Fibroblast of lung (primary cell): ENCODE measurements at regions not wholly inside any gene's neighbourhood (a gene's known extent, or its start where the extent isn't known, plus 50 kb on each side); places are given as distances from the start of the nearest gene placed in this dataset.

Source experiments
- DNase-seq, 2 donors: peaks; one replicate each; pipeline versions ENCODE4 v3.0.0 to v3.0.0-alpha.2; 2010; ENCODE audit warnings: low read depth in 2 of 2
- H2AFZ ChIP-seq: 2 replicates; pipeline ENCODE4 v1.5.1; 2012; ENCODE audit warnings: low read length, control low read depth, inconsistent platforms
- H3K27ac ChIP-seq: 2 replicates; pipeline ENCODE4 v1.5.1; 2011; ENCODE audit warnings: low read length, control low read depth; ENCODE audit not compliant: insufficient read depth
- H3K27me3 ChIP-seq: 2 replicates; pipeline ENCODE4 v1.5.1; 2011; ENCODE audit warnings: mild to moderate bottlenecking, low read length; ENCODE audit not compliant: control insufficient read depth, insufficient read depth
- H3K36me3 ChIP-seq: 2 replicates; pipeline ENCODE4 v1.5.1; 2011; ENCODE audit warnings: low read length; ENCODE audit not compliant: control insufficient read depth, insufficient read depth
- H3K4me1 ChIP-seq: 2 replicates; pipeline ENCODE4 v1.5.1; 2011; ENCODE audit warnings: low read length; ENCODE audit not compliant: control insufficient read depth, insufficient read depth; ENCODE audit errors: extremely low read depth
- H3K4me2 ChIP-seq: 2 replicates; pipeline ENCODE4 v1.5.1; 2011; ENCODE audit warnings: low read length, control low read depth; ENCODE audit not compliant: insufficient read depth; ENCODE audit errors: extremely low read depth
- H3K4me3 ChIP-seq, 4 experiments: fragments of 200-600 bp in 1 of 4; sonication (generic) in 1 of 4; replicated peaks in 1 of 4; 2 replicates each; pipeline ENCODE4 v1.5.1; 2011 to 2016; ENCODE audit warnings: low read length in 4 of 4, low read depth in 3 of 4, mild to moderate bottlenecking in 3 of 4, control low read depth in 2 of 4, inconsistent platforms in 1 of 4, mixed read lengths in 1 of 4; ENCODE audit not compliant: insufficient read depth in 1 of 4; ENCODE audit errors: control extremely low read depth in 1 of 4
- H3K79me2 ChIP-seq: 2 replicates; pipeline ENCODE4 v1.5.1; 2012; ENCODE audit warnings: mild to moderate bottlenecking, low read length, inconsistent platforms; ENCODE audit not compliant: control insufficient read depth, insufficient read depth
- H3K9ac ChIP-seq: 2 replicates; pipeline ENCODE4 v1.5.1; 2011; ENCODE audit warnings: mild to moderate bottlenecking, low read length, control low read depth; ENCODE audit not compliant: insufficient read depth
- H3K9me3 ChIP-seq: 2 replicates; pipeline ENCODE4 v1.5.1; 2012; ENCODE audit warnings: low read depth, low read length; ENCODE audit not compliant: control insufficient read depth, insufficient read depth
- H4K20me1 ChIP-seq: 2 replicates; pipeline ENCODE4 v1.5.1; 2011; ENCODE audit warnings: low read length; ENCODE audit not compliant: control insufficient read depth, insufficient read depth; ENCODE audit errors: extremely low read depth
- CTCF ChIP-seq, 2 donors: IDR thresholded peaks in 1 of 2; conservative IDR thresholded peaks in 1 of 2; 1 replicate in 1 of 2; 2 replicates in 1 of 2; pipeline ENCODE4 v1.5.1; 2011 to 2012; ENCODE audit warnings: low read length in 2 of 2, control low read depth in 1 of 2, inconsistent platforms in 1 of 2, low read depth in 1 of 2, mild to moderate bottlenecking in 1 of 2
- EZH2 ChIP-seq: IDR thresholded peaks from 2 replicates; pipeline ENCODE4 v1.5.1; 2012; ENCODE audit warnings: low read length, control low read depth, mild to moderate bottlenecking; ENCODE audit errors: missing control alignments

- Histone ChIP-seq H3K79me2 (no peaks in the 10 kb centered on the region), H3K9ac (no peak overlapping the region), H2AFZ (no peak overlapping the region), H3K4me2 (no peak overlapping the region), H3K36me3 (no peaks in the 10 kb centered on the region), H3K27ac (no peak overlapping the region), H3K9me3 (no peaks in the 10 kb centered on the region), H3K27me3 (no peaks in the 10 kb centered on the region), H3K4me3 (no peak overlapping the region), H3K4me1 (no peaks in the 10 kb centered on the region), H4K20me1 (no peaks in the 10 kb centered on the region)
- DNase-seq, result no peak
- no peak for TF ChIP-seq EZH2
- no peak for TF ChIP-seq CTCF (conservative IDR thresholded peaks at IDR 0.05 in 1 of 2, IDR thresholded peaks at IDR 0.05 in 1 of 2; ENCODE audit: low read depth in 1 of 2, low read length in 2 of 2)
Observed at GRCh38 chr12:24591715-24592440, 357.0 kb downstream of the BCAT1 start.

- no peaks in the 10 kb centered on the region for H4K20me1 ChIP-seq
- no peaks in the 10 kb centered on the region for H3K4me1 ChIP-seq
- H3K27me3 ChIP-seq, result no peaks in the 10 kb centered on the region
- H3K9me3 ChIP-seq, result no peaks in the 10 kb centered on the region
- no peaks in the 10 kb centered on the region for H3K36me3 ChIP-seq
- no peak overlapping the region for H3K4me3 ChIP-seq
- no peaks in the 10 kb centered on the region for H3K79me2 ChIP-seq
- H3K4me2 ChIP-seq, result no peak overlapping the region
- no peak for DNase-seq
- no peak overlapping the region for H3K9ac ChIP-seq
- no peak overlapping the region for H2AFZ ChIP-seq
- no peak overlapping the region for H3K27ac ChIP-seq
- no peak for TF ChIP-seq CTCF (conservative IDR thresholded peaks at IDR 0.05 in 1 of 2, IDR thresholded peaks at IDR 0.05 in 1 of 2; ENCODE audit: low read depth in 1 of 2, low read length in 2 of 2)
- no peak for TF ChIP-seq EZH2
Observed at GRCh38 chr12:24591079-24591626, 357.7 kb downstream of the BCAT1 start.

DNA sequence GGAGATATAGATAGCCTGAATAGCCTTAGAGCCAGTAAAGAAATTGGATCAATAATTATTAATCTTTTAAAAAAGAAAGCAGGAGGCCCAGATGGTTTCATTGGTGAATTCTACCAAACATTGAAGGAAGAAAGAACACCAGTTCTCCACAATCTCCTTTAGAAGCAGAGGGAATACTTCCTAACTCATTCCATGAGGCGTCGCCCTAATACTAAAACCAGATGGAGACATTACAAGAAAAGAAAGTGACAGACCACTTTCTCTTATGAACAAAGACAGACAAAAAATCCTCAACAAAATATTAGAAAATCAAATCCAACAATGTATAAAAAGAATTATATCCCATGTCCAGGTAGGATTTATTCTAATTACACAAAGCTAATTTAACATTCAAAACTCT is 362.6 kb downstream of the BCAT1 start:
- no peaks in the 10 kb centered on the region for H3K27me3 ChIP-seq
- no peak for TF ChIP-seq CTCF (conservative IDR thresholded peaks at IDR 0.05 in 1 of 2, IDR thresholded peaks at IDR 0.05 in 1 of 2; ENCODE audit: low read depth in 1 of 2, low read length in 2 of 2)
- TF ChIP-seq EZH2, result no peak
- H3K4me1 ChIP-seq, result no peaks in the 10 kb centered on the region
- H3K9ac ChIP-seq, result no peak overlapping the region
- H3K79me2 ChIP-seq, result no peaks in the 10 kb centered on the region
- H4K20me1 ChIP-seq, result no peaks in the 10 kb centered on the region
- H3K36me3 ChIP-seq, result no peaks in the 10 kb centered on the region
- no peak overlapping the region for H3K4me2 ChIP-seq
- H2AFZ ChIP-seq, result no peak overlapping the region
- H3K27ac ChIP-seq, result no peak overlapping the region
- H3K9me3 ChIP-seq, result no peaks in the 10 kb centered on the region
- no peak for DNase-seq
- H3K4me3 ChIP-seq, result no peak overlapping the region
